Hepatocyte (in vitro differentiated cells): ENCODE measurements at regions not wholly inside any gene's neighbourhood (a gene's known extent, or its start where the extent isn't known, plus 50 kb on each side); places are given as distances from the start of the nearest gene placed in this dataset.
"Not testable (repeated sequence)": the region's sequence is repeated elsewhere in the genome, so short reads cannot be mapped to it uniquely, and the experiment has no call there.

Experiments used
- DNase-seq: peaks from one replicate; pipeline ENCODE4 v3.0.0-alpha.2; 2016; ENCODE audit warnings: low spot score
- H2AFZ ChIP-seq: fragments of 200-600 bp; sonication (generic); 2 replicates; pipeline ENCODE4 v1.6.0; 2016; ENCODE audit warnings: antibody characterized with exemption, mild to moderate bottlenecking
- H3K27ac ChIP-seq: fragments of 200-600 bp; sonication (generic); 2 replicates; pipeline ENCODE4 v1.5.1; 2016; ENCODE audit warnings: mild to moderate bottlenecking
- H3K27me3 ChIP-seq: fragments of 200-600 bp; sonication (generic); 2 replicates; pipeline ENCODE4 v1.6.1; 2016
- H3K36me3 ChIP-seq: fragments of 200-600 bp; sonication (generic); replicated peaks from 2 replicates; pipeline ENCODE4 v1.5.1; 2016; ENCODE audit warnings: low read depth; ENCODE audit not compliant: insufficient read depth
- H3K4me1 ChIP-seq: fragments of 200-600 bp; sonication (generic); 2 replicates; pipeline ENCODE4 v1.5.1; 2016; ENCODE audit warnings: mild to moderate bottlenecking, moderate library complexity; ENCODE audit not compliant: insufficient read depth
- H3K4me2 ChIP-seq: fragments of 200-600 bp; sonication (generic); 2 replicates; pipeline ENCODE4 v1.6.0; 2016
- H3K4me3 ChIP-seq: fragments of 200-600 bp; sonication (generic); 2 replicates; pipeline ENCODE4 v1.5.1; 2016; ENCODE audit warnings: mild to moderate bottlenecking
- H3K79me2 ChIP-seq: fragments of 200-600 bp; sonication (generic); 2 replicates; pipeline ENCODE4 v1.6.0; 2017; ENCODE audit warnings: mild to moderate bottlenecking
- H3K9me2 ChIP-seq: fragments of 200-600 bp; sonication (generic); replicated peaks from 2 replicates; pipeline ENCODE4 v1.6.0; 2017; ENCODE audit warnings: mild to moderate bottlenecking; ENCODE audit not compliant: insufficient read depth
- H3K9me3 ChIP-seq: fragments of 200-600 bp; sonication (generic); 2 replicates; pipeline ENCODE4 v1.5.1; 2016; ENCODE audit warnings: low read depth, mild to moderate bottlenecking
- H4K20me1 ChIP-seq: fragments of 200-600 bp; sonication (generic); 2 replicates; pipeline ENCODE4 v1.6.0; 2016; ENCODE audit warnings: mild to moderate bottlenecking; ENCODE audit not compliant: insufficient read depth, poor library complexity, severe bottlenecking
- CTCF ChIP-seq: fragments of 200-600 bp; sonication (generic); IDR thresholded peaks from 2 replicates; pipeline ENCODE4 v1.5.1; 2016; ENCODE audit warnings: antibody characterized with exemption, mild to moderate bottlenecking; ENCODE audit not compliant: poor library complexity
- EZH2 ChIP-seq: fragments of 200-600 bp; sonication (generic); IDR thresholded peaks from 2 replicates; pipeline ENCODE4 v1.6.1; 2016; ENCODE audit warnings: antibody characterized with exemption, mild to moderate bottlenecking, borderline replicate concordance
- EZH2phosphoT487 ChIP-seq: fragments of 200-600 bp; sonication (generic); IDR thresholded peaks from one replicate; pipeline ENCODE4 v1.6.1; 2018; ENCODE audit warnings: antibody characterized with exemption, mild to moderate bottlenecking, low read depth, moderate library complexity; ENCODE audit not compliant: unreplicated experiment, severe bottlenecking
- WGBS: methylation state at CpG from one replicate; pipeline ENCODE4 v1.1.6; 2016; ENCODE audit warnings: low lambda C conversion rate; ENCODE audit errors: missing lambda C conversion rate; 5-methylcytosine and 5-hydroxymethylcytosine counted together

GRCh38 chr7:153948060-153948459 is 104.1 kb upstream of the DPP6 start:
- TF ChIP-seq EZH2 (no peak), CTCF (no peak), EZH2phosphoT487 (no peak)
- no peaks in the 10 kb centered on the region for H3K27me3 ChIP-seq
- no peak overlapping the region for H3K4me2 ChIP-seq
- no peaks in the 10 kb centered on the region for H3K9me2 ChIP-seq
- H3K36me3 ChIP-seq: no peaks in the 10 kb centered on the region
- DNase-seq: no peak
- 55% methylated on average over 2 of the region's 2 CpGs for WGBS
- H4K20me1 ChIP-seq: no peaks in the 10 kb centered on the region
- no peak overlapping the region for H2AFZ ChIP-seq
- H3K79me2 ChIP-seq: no peaks in the 10 kb centered on the region
- H3K4me1 ChIP-seq: no peaks in the 10 kb centered on the region
- H3K9me3 ChIP-seq: no peaks in the 10 kb centered on the region
- H3K27ac ChIP-seq: no peak overlapping the region
- H3K4me3 ChIP-seq: no peak overlapping the region

- WGBS: 73% methylated on average over 10 of the region's 10 CpGs
- no peak overlapping the region for H3K4me2 ChIP-seq
- no peak for DNase-seq
- no peaks in the 10 kb centered on the region for H3K79me2 ChIP-seq
- no peak overlapping the region for H2AFZ ChIP-seq
- no peak overlapping the region for H3K27ac ChIP-seq
- no peaks in the 10 kb centered on the region for H3K36me3 ChIP-seq
- H3K4me1 ChIP-seq: no peaks in the 10 kb centered on the region
- no peaks in the 10 kb centered on the region for H3K9me2 ChIP-seq
- H4K20me1 ChIP-seq: no peaks in the 10 kb centered on the region
- H3K4me3 ChIP-seq: no peak overlapping the region
- H3K9me3 ChIP-seq: no peaks in the 10 kb centered on the region
- TF ChIP-seq EZH2: no peak
- TF ChIP-seq EZH2phosphoT487: no peak
- TF ChIP-seq CTCF: no peak
- no peaks in the 10 kb centered on the region for H3K27me3 ChIP-seq
These were observed 100.9 kb upstream of the DPP6 start for GRCh38 chr7:153951316-153951715.

- TF ChIP-seq EZH2phosphoT487 (no peak), EZH2 (no peak), CTCF (no peak)
- H3K4me1 ChIP-seq: no peaks in the 10 kb centered on the region
- no peak overlapping the region for H3K27ac ChIP-seq
- H3K27me3 ChIP-seq: no peaks in the 10 kb centered on the region
- no peak overlapping the region for H2AFZ ChIP-seq
- H3K9me3 ChIP-seq: no peaks in the 10 kb centered on the region
- H3K79me2 ChIP-seq: no peaks in the 10 kb centered on the region
- H3K36me3 ChIP-seq: no peaks in the 10 kb centered on the region
- no peak overlapping the region for H3K4me3 ChIP-seq
- DNase-seq: no peak
- no peaks in the 10 kb centered on the region for H3K9me2 ChIP-seq
- H4K20me1 ChIP-seq: no peaks in the 10 kb centered on the region
- 89% methylated on average over 4 of the region's 4 CpGs for WGBS
- H3K4me2 ChIP-seq: no peak overlapping the region
These were observed 97.7 kb upstream of the DPP6 start for GRCh38 chr7:153954477-153954876.

- 89% methylated on average over 5 of the region's 5 CpGs for WGBS
- not testable (repeated sequence) for DNase-seq, H3K4me1 ChIP-seq, H2AFZ ChIP-seq, H3K27me3 ChIP-seq, H3K4me3 ChIP-seq, H3K9me2 ChIP-seq, H3K79me2 ChIP-seq, H3K27ac ChIP-seq, H3K4me2 ChIP-seq, H3K9me3 ChIP-seq, H4K20me1 ChIP-seq, H3K36me3 ChIP-seq
These were observed 94.5 kb upstream of the DPP6 start for GRCh38 chr7:153957677-153958076.

- not testable (repeated sequence) for H3K4me3 ChIP-seq, H3K4me2 ChIP-seq, H3K9me2 ChIP-seq, H3K27me3 ChIP-seq, DNase-seq, H3K27ac ChIP-seq, H3K79me2 ChIP-seq, H4K20me1 ChIP-seq, H3K9me3 ChIP-seq, H2AFZ ChIP-seq, H3K36me3 ChIP-seq, H3K4me1 ChIP-seq
- 84% methylated on average over 6 of the region's 6 CpGs for WGBS
These were observed 93.8 kb upstream of the DPP6 start for GRCh38 chr7:153958381-153958780.

- not testable (repeated sequence) for H3K4me3 ChIP-seq, H3K4me1 ChIP-seq, H2AFZ ChIP-seq, H3K27me3 ChIP-seq, DNase-seq, H3K79me2 ChIP-seq, H3K4me2 ChIP-seq, H3K36me3 ChIP-seq, H4K20me1 ChIP-seq, H3K9me3 ChIP-seq, H3K27ac ChIP-seq, H3K9me2 ChIP-seq
- WGBS: 74% methylated on average over 6 of the region's 6 CpGs
These were observed 93.4 kb upstream of the DPP6 start for GRCh38 chr7:153958789-153959188.
